ENCODE measurements at regions not wholly inside any gene's neighbourhood (a gene's known extent, or its start where the extent isn't known, plus 50 kb on each side); places are given as distances from the start of the nearest gene placed in this dataset.
"Not testable (repeated sequence)": the region's sequence is repeated elsewhere in the genome, so short reads cannot be mapped to it uniquely, and the experiment has no call there.

DNA sequence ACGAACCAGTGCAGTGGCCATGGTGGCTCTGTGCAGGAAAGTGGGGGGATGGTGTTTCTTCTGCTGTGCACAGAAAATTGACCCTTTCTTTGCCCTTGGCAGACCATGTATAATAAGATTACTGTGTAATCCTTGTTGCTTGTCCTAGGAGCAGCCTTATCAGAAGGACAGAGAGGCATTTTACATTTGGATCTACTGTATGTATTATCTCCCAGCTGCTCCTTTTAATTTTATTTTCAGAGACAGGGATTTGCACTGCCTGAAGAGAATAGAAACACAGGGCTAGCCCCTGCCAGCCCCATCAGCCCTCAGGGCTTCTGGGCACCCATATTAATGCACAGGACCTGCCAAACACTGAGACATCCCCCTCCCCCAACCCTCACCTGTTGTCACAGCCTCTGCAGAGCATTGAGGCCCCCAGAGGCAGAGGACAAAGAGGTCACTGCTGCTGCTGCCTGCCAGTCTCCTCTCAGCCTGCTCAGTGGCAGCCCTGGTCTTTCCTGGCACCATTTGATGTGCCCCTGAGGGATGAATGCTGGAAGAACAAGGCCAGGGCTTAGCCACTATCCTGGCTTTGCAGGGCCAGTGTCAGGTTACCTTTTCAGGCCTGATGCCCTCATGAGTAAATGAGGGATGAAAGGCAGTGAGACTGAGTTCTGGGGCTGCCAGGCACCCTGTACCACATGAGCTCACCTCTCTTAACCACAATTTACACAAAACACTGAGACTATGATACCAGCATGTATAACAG lies 533.4 kb downstream of the NTRK3 start:
- no peak for DNase-seq

DNA sequence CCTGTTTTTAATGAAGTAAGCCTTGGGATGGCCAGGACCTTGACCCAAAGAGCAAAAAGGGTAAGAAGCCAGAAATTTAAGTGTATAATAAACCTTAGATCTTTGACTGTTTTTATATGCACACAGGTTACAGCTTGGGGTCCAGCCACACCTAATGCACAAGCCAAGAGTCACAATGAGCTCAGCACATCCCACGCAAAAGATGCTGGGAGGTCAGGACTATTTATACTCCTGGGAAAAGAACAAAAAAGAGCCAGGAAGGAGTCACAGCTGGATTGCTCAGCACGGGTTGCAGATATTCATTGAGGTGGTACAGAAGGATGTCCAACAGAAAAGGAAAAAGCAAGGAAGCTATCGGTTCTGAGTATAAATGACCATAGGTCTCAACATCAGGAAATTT lies 536.3 kb downstream of the NTRK3 start:
- no peak for DNase-seq

DNA sequence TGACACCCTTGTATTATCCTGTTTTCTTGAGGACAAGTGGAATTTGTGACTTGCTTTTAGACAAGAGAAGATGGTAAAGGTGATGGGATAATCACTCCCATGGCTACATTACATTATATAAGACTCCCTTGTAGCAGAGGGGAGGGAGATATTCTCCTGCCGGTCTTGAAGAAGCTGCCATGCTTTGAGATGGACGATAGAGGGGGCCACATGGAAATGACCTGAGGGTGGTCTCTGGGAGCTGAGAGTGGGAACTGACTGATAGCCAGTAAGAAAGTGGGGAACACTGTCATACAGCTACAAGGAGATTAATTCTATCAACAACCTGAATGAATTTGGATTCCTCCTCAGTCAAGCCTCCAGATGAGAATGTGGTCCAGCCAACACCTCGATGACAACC lies 540.1 kb downstream of the NTRK3 start:
- DNase-seq, result no peak

DNA sequence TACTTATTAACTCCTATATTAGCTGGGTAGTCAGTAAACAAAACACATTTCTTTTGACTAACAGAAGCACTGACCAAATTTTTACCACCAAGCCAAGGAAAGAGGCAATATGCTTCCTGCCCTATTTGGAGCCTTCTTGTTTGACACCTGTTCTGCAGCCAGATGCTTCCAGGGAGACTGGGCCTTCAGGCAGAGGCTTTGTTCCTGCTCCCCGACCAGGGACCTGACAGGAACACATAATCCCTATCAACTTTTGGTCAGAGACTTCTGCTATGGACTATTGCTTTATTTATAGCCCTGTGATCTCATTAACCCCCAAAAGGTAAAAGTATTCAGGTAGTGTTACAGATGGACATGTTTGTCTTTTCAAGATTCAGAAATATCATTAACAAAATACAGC lies 541.3 kb downstream of the NTRK3 start:
- no peak for DNase-seq

DNA sequence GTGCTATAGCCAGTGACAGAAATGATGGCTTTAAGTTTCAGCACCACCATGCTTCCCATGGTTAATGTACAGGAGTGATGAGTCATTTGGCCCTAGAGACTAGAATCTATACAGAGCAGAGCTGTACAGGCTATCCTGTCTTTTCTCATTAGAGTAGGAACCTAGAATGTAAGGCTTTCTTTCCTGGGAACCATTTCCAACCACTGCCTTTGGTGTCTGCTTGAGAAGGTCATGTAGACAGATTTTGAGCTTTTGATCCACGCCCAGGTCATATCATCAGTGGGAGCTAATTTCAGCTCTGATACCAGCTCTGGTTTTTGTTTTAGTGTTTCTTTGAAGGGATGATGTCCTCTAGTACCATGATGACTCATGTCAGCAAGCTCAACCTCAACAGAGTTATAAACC lies 543.1 kb downstream of the NTRK3 start:
- no peak for DNase-seq

DNA sequence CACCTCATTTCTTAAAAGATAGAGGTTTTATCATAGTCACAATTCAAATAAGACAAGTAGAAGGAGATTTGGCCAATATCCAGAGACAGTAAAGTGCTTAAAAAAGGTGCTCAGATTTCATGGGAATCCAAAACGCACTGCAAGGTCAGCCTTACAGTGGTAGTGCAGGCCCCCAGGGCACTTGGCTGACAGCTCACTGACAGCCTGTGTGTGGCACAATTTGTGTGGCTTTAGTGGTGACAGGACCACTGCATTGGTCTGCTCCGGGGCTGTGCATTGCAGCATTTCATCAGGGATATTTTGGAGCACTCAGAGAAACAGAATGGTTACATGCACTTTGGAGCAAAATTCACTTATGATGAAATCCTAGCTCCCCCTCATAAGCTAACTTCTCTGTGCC lies 544.3 kb downstream of the NTRK3 start:
- DNase-seq, result no peak

DNA sequence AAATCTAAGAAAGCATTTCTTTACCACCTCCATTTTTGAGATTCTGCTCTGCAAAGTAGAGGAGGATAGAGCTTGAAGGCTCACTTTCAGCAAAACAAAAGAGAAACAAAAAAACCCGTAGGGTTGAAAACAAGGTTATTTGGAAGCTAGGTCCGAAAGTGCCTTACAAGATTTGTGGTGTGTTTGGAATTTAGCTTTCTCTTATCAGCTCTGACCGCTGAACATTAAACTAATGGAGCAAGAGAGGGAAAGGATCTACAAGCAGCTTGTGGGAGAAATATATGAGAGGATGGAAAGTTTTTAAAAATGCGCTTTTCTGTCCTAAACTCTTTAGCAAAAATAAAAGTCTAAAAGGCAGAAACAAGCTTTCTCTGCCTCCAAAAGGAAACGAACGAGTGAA lies 545.5 kb downstream of the NTRK3 start:
- DNase-seq, result no peak

DNA sequence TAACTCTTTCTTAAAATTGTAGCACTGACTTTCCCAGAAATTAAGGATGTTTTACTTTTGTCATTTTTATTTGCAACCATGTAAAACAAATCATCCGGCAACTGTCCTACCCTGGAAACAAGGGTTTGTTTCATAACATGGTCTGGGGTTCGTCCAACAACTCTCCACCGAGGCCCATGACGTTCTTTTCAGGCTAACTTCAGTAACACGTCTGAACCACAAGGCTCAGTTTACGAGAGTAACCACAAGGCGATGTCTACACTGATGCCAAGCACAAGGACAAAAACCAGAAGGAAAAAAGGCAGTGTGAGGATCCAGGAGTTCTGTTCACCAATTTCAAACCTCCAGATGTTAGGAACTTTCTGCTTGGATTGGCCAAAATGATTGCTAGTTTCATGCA lies 546.1 kb downstream of the NTRK3 start:
- no peak for DNase-seq

DNA sequence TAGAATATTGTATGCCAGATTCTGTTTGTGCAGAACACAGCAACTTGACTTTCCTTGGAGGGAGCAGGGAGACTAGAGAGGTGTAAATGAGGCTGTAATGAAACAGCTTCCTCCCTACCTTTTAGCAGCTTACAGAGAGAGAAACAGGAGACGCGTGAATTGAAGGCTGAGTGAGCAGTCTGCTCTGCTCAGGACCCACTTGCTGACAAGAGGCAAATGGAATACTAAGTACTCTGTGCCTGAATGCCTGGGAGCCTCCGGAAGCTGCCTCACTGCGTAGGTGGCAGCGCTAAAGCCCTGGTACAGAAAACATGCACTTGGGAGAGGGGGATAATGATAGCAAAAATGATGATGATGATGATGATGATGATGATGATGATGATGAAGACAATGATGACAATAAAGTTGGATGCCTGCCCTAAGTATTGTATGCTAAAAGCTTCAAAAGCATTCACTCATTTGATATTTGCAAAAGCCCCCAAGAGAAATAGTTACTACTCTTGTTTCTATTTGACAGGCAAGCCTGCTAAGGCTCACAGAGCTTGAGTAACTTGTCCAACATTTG lies 548.9 kb downstream of the NTRK3 start:
- DNase-seq, result no peak

DNA sequence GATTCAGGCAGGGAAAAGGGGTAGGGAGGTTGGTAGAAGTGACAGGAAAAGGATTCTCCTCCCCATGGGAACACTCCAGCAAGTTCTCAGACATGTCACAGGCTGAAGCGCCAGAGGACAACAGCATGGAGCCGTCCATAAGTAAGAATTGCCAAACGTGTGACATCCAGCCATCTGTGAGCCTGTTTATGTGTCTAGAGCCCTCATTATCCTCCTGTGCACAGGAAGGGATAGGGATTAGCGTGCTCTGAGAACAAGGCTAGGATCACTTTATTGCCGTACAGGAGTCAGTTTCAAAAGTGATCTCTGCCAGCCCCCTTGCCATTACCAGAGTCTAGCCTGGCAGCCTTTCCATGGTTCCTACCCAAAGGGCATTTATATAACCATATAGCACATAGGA lies 549.5 kb downstream of the NTRK3 start:
- DNase-seq, result no peak

DNA sequence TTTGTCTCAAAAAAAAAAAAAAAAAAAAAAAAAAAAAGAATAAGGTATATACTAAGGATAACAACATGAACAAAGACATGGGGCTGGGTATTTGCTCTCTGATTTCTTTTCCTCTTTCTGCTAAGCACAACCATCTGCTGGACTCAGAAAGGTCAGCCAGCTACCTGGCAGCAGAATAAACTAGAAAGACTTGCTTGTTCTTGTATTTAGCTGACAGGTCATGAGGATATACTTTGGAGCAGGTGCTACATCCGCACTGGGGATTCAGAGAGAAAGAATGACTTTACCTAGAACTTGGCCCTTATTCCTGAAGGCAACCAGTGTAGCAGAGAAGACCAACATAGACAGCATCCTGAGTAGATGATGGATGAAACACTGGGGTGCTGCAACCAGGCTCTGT lies 550.5 kb downstream of the NTRK3 start:
- DNase-seq, result no peak

DNA sequence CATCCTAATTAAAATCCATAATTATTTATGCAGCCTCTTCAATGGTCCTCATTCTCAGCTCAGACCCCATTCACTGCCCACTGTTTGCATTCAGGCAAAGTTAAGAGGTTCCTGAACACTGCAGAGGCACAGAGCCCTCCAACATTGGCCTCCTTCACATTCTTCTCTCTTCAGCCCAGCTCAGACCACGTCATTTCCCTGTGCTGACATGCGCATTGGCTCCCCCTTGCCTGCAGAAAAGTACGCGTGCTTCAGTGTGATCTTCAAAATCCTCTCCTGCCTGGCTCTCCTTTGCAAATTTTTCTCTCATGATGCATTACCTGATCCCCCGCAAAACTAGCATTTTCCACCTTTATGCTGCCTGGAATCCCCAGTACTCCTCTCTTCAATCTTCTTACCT lies 552.3 kb downstream of the NTRK3 start:
- no peak for DNase-seq

DNA sequence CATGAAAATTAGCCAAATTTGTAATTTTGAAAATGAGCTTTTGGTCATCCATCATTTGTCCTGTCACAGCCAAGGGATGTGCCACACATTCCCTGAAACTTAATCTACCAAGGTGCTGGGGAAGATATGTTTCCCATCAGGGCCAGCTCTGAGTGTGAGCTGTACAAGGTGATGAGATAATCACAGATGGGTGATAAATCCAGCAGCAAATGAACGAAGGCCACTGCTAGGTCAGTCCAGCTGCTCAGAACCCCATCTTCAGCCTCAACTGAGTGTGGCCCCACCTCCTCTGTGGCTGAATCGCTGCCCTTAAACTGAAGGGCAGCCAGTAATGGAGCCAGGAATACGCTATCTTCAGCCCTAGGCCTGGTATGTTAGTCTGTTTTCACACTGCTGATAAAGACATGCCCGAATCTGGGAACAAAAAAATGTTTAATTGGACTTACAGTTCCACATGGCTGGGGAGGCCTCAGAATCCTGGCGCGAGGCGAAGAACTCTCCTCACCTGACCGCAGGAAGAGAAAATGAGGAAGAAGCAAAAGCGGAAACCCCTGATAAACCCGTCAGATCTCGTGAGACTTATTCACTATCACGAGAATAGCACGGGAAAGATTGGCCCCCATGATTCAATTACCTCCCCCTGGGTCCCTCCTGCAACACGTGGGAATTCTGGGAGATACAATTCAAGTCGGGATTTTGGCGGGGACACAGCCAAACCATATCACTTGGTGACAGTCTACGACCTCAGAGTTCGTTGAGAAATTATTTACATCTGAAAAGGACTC lies 553.0 kb downstream of the NTRK3 start:
- DNase-seq, result no peak

DNA sequence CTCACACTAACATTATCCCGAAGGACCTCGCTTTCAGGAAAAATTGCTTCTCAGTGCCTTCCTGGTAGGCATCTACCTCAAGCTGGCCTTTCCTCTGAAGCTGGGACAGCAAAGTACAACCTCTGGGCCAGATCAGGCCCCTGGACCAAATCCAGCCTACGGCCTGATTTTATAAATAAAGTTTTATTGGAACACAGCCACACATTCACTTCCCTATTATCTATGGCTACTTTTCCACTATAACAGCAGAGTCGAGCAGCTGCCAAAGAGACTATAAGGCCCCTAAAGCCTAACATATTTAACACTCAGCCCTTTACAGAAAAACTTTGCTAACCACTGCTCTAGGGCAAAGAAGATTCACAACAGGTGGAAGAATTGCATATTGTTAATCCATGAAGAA lies 554.3 kb downstream of the NTRK3 start:
- DNase-seq, result no peak

DNA sequence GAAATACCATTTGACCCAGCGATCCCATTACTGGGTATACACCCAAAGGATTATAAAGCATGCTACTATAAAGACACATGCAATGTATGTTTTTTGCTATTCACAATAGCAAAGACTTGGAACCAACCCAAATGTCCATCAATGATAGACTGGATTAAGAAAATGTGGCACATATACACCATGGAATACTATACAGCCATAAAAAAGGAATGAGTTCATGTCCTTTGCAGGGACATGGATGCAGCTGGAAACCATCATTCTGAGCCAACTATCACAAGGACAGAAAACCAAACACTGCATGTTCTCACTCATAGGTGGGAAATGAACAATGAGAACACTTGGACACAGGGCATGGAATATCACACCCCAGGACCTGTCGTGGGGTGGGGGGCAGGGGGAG lies 558.1 kb downstream of the NTRK3 start:
- DNase-seq, result not testable (repeated sequence)

DNA sequence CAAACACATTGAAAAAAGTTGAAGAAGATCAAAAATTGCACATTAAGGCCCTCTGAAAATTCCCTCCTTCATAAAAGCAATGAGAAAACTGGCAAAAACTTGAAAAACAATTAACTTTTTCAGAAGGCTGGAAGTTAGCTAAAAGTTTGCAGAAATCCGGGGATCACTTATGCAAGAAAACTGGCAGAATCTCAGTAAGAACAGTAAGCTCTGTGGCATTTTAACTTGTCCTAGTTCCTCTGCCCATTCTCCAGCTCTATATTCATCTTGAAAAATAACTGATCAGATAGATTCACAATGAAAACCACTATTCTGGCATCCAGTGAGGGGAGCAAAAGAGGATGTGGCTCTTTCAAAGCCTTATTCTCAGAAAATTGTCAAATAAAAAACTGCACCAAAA lies 566.8 kb downstream of the NTRK3 start:
- no peak for DNase-seq

DNA sequence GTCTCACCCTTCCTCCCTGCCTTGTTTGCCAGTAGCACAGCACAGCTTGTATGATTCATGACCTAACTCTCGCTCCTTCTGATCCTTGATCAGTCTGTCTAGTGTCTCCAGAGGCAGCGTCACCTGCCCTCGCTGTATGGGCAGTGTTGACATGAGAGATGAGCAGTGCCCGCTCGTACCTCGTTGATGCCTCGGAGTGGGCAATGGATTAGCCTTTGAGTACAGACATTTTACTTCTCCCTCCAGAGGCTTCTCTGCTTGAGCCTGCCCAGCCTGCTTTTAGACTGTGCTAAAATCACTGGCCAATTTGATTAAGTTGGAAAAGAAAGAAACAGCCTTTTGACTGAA lies 569.0 kb downstream of the NTRK3 start:
- DNase-seq, result no peak

DNA sequence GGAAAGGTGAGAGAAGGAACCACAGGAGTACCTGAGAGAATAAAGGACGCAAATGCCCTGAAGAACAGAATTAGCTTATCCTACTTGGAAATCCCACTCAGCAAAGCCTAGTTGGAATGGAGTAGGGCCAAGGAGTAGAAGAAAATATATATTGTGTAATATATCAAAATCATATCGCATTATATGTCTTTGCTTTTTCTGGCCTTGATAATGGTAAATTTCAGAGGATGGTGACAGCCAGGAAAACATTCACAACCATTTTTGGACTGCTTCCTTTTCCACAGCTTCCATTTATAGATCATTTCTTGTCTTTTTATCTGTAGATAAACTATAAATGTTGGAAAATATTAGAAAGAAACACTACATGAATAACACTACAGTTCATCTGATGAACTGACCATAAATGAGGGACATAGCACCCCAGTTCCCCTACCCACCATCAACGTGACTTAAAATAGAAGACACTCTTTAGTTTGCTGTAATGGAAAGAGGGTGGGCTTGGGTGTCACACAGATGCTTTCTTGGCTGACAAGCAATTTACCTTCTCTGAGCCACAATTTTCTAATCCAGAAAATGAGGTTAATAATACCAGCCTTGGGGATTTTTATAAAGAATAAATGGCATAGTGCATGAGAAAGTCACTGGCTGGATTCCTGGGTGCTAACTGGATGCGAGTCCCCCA lies 569.6 kb downstream of the NTRK3 start:
- no peak for DNase-seq

DNA sequence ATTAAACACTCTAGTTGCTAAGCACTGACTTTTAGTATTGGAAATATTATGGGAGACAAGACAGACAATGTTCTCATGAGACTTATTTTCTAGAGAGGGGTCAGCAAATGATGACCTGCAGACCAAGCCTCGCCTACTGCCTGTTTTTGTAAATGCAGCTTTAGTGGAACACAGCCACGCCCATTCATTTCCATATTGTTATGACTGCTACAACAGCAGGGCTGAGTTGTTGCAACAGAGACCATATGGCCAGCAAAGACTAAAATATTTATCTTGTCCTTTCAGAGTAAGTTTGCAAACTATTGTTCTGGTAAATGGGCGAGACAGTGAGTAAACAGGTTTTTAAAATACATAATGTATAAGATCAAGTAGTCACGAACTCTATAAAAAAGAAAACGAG lies 570.2 kb downstream of the NTRK3 start:
- no peak for DNase-seq

DNA sequence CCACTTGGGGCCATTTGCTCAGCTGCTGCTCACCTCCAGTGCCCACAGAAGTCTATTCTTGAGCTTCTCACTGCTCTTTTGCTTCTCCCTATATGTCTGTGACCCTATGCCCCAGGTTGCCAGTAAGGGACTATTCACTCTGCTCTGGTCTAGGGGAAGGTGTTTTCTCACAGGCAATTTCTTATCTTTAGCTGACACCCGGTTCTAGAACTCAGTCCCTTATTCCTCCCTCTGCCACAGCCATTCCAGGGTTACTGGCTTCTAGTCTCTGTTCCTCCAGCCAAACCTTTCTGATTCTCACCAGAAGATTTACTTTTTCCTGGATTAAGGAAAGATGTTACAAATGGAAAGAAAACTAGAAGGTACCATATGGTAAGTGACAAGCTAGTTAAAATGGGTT lies 574.0 kb downstream of the NTRK3 start:
- DNase-seq, result no peak

DNA sequence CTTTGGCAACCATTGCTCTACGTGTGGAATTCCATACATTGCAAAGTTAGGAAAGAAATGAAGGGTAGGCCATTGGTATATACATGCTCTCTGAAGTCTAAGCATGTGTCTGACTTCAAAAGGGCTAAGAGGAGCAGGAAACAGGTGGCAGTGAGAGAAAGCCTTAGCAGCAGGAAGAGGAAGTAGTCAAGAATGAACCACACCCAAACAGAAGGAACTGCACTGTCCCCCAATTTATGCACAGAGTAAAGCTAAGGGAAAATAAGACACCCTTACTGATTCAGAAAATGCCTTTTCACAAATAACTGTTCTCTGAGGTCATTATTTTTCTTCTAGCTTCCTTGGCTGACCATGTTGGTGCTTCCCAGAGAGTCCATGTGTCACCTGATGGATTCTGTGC lies 575.4 kb downstream of the NTRK3 start:
- no peak for DNase-seq

DNA sequence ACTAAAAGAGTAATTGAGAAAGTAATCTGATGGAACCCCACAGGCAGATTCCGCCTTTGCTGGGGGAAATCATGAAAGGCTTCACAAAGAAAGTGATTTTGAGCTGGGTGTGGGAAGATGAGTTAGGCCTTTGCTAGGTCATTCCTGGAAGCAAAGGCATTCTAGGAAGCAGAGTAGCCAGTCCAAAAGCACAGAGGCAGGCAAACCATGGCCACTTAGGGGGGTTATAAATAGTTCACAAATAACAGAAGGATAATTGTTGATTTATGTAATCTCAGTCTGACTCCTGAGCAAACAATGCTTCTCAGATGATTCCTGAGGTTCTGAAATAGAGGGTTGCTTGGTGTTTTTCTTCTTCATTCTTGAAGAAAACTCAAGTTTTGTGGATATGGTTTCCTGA lies 576.3 kb downstream of the NTRK3 start:
- DNase-seq, result no peak

DNA sequence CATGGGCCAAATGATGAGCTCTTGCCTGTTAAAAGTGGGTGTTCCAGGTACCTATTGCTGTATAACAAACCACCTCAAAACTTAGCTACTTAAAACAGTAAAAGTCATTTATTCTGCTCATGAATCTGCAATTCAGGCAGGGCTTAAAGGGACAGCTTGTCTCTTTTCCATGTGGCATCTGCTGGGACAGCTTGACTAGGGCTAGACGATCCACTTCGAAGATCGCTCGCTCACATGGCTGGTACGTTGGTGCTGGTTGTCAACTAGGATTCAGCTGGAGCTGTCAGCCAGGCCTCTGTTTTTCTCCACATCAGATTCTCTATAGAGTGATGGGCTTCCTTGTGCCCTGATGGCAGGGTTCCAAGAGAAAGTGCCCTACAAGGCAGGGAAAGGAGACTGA lies 581.3 kb downstream of the NTRK3 start:
- DNase-seq, result no peak

Data from suppressor macrophage treated with lipopolysaccharide for 4 hours (primary cell).